KOPT-K1 (cell line): ENCODE measurements at regions not wholly inside any gene's neighbourhood (a gene's known extent, or its start where the extent isn't known, plus 50 kb on each side); places are given as distances from the start of the nearest gene placed in this dataset.

Experiments used
- H3K27ac ChIP-seq: fragments of 200-600 bp; sonication (generic); 2 replicates; pipeline ENCODE4 v1.5.1; 2016; ENCODE audit warnings: antibody characterized with exemption, mild to moderate bottlenecking, low read depth, low read length; ENCODE audit not compliant: poor library complexity, severe bottlenecking
- H3K36me3 ChIP-seq: fragments of 200-600 bp; sonication (generic); 2 replicates; pipeline ENCODE4 v1.5.1; 2017; ENCODE audit warnings: antibody characterized with exemption, mild to moderate bottlenecking, low read length, moderate library complexity; ENCODE audit not compliant: insufficient read depth
- H3K9me3 ChIP-seq: fragments of 200-600 bp; sonication (generic); 2 replicates; pipeline ENCODE4 v1.5.1; 2017; ENCODE audit warnings: antibody characterized with exemption, low read length, mild to moderate bottlenecking; ENCODE audit not compliant: insufficient read depth, poor library complexity, severe bottlenecking

DNA sequence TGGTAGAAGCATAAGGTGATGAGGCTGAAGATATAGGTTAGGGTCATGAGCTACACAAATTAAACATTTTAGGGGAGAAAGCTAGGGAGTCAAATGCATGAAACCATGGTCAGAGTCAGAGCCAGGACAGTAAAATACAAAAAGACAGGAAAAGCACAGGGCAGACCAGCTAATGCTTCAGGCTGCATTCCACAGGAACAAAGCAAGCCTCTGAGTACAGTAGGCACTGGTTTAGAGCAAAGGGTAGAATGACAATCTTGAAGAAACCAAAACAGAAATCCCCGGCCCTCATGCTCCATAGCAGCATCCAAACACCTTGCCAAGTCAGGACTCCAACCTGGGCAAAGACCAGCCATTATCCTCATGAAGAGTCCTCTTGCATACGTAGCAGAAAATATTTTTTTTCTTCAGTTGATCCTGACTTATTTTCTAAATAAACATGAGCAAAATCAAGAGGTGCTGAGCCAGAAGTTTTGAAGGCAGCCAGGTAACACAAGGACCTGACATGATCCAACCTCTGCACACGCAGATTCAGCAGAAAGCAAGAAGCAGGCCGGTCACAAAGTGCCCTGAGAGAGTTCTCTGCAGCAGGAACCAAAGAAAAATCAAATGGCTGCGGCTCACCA is 273.1 kb downstream of the TTLL7 start:
- Histone ChIP-seq H3K9me3 (no peaks in the 10 kb centered on the region), H3K36me3 (no peaks in the 10 kb centered on the region), H3K27ac (no peak overlapping the region)

DNA sequence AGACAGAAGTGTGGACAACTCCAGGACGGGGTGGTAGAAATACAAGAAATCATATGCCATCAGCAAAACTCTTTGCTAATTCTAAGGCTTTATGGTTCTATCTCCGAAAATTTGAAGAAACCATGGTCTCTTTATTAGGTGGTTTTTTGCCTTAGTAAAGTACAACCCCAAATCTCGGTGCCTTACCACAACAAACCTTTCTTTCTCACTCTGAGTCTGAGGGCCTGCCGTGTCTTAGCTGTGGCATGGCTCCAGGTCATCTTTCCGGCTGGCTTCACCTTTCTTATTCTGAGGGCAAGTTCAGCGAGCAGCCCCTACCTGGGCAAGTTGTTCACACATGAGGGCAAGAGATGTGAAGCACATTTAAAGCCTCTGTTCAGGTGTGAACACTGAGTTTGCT is 280.6 kb downstream of the TTLL7 start:
- no peak overlapping the region for H3K27ac ChIP-seq
- H3K36me3 ChIP-seq: no peaks in the 10 kb centered on the region
- no peaks in the 10 kb centered on the region for H3K9me3 ChIP-seq

DNA sequence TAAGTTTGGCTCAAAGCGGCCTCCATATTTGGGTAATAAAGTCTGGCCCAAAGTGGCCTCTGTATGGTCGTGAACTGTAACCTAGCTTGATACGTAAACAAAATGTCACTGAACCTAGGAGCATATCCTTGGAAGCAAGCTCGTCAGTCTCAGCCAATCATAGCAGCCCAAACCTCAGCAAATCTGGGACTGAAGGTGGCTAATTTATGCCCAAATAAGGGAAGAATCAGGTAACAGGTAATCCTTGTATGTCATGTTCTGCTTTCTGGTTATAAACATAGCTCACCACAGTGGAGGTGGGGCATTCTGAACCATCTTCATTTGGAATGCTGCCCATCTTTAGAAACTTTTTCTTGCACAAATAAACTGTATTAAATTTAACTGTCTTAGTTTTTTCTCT is 281.1 kb downstream of the TTLL7 start:
- no peaks in the 10 kb centered on the region for H3K9me3 ChIP-seq
- H3K27ac ChIP-seq: no peak overlapping the region
- no peaks in the 10 kb centered on the region for H3K36me3 ChIP-seq

DNA sequence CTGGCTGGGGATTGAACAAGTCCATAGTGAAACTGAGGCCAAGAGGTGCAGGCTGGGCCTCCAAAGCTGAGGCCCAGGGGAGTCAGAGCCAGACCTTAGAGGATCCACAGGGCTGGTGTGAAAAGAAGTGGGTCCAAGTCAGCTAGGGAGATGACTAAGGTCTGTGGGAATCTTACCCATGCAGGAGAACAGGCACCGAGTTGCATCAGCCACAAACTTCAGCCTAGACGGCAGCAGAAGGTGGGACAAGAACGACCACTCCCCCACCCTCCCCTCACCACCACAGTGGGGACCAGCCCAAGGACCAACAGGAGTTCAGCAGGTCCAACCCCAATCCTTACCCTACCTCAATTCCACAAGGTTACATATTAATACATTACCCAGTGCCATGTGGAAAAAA is 282.3 kb downstream of the TTLL7 start:
- H3K27ac ChIP-seq: no peak overlapping the region
- H3K36me3 ChIP-seq: no peaks in the 10 kb centered on the region
- H3K9me3 ChIP-seq: no peaks in the 10 kb centered on the region

DNA sequence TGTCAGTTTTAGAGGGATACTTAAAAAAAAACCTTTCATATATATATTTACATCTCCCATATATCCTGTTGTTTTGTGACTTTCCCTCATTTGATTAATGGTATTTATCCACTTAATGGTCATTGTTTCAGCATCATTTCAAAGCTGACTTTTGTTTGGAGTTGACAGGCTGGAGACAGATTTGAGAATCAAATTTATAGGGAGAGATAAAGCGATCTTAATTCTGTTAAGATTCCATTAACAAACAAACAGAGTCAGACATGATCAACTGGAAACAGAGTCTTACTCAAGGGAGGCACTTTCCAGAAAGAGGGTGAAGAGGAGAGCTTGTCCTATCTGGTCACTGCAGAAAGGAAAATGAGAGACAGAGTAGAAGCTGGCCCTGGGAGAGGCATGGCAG is 283.4 kb downstream of the TTLL7 start:
- Histone ChIP-seq H3K36me3 (no peaks in the 10 kb centered on the region), H3K27ac (no peak overlapping the region), H3K9me3 (no peaks in the 10 kb centered on the region)

DNA sequence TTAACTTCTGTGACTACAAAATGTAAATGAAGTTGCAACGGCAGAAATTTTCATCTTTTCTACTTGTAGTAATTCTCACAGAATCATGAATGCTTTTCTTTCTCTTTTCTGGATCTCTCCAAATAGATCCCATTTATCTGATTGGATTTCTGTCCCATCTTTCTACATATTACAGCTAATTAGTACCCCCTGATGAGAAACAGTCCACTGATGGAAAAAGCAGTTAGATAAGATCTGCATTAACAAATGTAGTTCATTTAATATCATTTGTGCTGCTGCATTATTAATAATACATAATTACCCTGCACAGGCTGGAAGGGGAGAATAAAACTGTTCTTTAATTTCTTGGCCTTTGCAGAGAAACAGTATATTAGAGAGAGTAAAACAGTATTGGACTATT is 289.3 kb downstream of the TTLL7 start:
- no peaks in the 10 kb centered on the region for H3K36me3 ChIP-seq
- H3K9me3 ChIP-seq: peaks cover 3% of the 10 kb centered on the region
- no peak overlapping the region for H3K27ac ChIP-seq

DNA sequence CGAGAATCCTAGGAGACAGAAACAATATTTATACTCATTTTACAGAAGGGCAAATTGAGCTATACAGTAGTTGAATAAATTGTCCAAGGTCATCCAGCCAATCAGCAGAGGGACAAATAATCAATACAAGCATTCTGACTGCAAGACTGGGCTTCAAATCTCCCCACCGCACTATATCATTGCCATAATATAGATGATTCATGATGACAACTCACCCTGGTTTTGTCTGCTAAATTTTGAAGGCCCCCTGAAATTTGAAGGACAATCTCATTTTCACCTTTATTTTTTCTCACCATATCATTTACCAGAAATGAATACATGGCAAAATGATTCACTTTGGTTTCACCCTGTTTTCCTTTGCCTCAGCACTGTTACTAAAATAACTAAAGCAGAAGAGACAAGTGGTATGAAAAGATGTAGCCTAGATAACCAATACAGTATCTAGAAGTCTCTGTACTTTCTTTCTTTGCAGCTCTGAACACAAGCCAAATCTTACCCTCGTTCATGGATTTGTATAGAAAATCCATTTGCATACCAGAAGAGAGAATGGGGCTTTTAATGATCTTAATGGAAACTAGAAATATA is 292.5 kb downstream of the TTLL7 start:
- Histone ChIP-seq H3K9me3 (peaks cover 3% of the 10 kb centered on the region), H3K27ac (no peak overlapping the region), H3K36me3 (no peaks in the 10 kb centered on the region)

DNA sequence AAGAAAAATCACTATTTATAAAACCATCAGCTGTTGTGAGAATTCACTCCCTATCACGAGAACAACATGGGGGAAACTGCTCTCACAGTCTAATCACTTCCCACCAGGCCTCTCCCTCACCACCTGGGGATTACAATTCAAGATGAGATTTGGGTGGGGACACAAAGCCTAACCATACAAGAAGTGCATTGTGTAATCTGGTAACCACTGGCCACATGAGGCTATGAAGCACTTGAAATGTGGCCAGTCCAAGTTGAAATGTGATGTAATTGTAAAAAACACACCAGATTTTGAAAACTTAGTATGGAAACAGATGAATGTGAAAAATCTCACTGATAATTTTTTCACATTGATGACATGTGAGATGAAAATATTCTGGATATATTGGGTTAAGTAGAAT is 293.8 kb downstream of the TTLL7 start:
- no peaks in the 10 kb centered on the region for H3K36me3 ChIP-seq
- H3K27ac ChIP-seq: no peak overlapping the region
- H3K9me3 ChIP-seq: peaks cover 3% of the 10 kb centered on the region

DNA sequence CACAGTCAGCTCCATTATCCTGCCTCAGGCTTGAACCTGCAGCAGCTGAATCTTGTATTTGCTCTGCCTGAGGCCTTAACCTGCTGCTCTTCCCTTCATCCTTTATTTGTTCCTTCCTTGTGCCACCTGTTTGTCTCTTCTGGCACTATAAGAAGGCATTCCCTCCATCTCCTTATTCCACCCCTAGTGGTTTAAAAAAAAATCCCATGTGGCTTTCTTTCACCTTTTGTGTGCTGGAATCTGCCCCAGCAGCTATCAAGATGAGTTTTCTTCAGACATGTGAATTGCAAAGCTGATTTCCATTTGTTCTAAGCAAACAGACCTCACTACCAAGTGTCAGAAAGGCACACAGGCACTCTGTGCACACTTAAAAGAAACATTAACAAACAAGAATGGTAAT is 294.6 kb downstream of the TTLL7 start:
- H3K27ac ChIP-seq: no peak overlapping the region
- peaks cover 4% of the 10 kb centered on the region for H3K9me3 ChIP-seq
- H3K36me3 ChIP-seq: no peaks in the 10 kb centered on the region

DNA sequence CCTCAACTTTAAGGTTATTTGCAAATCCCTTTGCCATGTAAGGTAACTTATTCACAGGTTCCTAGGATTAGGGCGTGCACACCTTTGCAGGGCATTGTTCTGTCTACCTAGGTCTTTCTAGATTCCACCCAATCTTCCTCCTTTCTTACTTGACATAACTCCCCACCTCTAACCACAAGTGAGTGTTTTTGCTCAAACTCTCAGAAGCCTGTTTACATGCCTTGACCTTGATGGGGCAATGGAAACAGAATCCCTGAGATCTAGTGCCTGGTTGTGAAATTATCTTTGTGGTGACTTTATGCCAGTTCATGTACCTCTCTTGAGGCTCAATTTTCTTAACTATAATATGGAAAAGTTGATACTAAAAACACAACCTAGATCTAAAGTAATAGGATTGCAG is 296.6 kb downstream of the TTLL7 start:
- Histone ChIP-seq H3K27ac (peak overlapping the region; percentile 80), H3K9me3 (peaks cover 9% of the 10 kb centered on the region), H3K36me3 (no peaks in the 10 kb centered on the region)

DNA sequence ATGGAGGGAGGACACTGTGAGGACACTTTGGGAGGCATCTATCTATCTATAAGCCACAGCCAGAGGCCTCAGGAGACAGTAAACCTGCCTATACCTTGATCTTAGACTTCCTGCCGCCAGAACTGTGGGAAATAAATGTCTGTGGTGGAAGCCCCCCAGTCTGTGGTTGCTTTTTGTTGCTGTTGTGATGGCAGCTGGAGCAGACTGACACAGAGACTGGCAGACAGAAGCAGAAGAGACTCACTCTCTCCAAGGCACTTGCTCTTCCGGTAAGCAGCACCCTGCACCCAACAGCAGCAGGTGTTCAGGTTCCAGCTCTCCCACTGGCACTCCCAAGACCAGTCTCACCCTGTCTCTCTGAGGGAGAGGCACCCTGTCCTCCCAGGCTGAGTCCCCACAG is 297.6 kb downstream of the TTLL7 start:
- Histone ChIP-seq H3K27ac (peak overlapping the region; percentile 80), H3K9me3 (peaks cover 9% of the 10 kb centered on the region), H3K36me3 (no peaks in the 10 kb centered on the region)

DNA sequence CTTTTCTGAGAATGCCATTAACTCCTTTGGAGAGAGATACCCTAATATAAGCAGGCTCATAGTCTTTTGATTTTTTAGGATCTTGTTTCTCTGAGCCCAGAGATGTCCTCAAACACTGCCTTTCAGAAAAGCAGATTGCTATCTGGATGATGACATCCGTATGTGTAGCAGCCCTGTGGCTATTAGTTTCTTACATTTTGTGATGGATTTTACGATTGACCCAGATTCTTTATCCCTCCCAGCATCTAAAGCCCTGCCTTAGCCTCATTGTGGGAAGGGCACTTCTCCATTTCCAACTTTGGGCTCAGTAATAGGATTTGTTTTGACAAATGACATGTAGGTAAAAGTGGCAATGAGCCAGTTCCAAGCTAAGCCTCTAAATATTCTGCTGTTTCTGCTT is 300.3 kb downstream of the TTLL7 start:
- H3K27ac ChIP-seq: no peak overlapping the region

DNA sequence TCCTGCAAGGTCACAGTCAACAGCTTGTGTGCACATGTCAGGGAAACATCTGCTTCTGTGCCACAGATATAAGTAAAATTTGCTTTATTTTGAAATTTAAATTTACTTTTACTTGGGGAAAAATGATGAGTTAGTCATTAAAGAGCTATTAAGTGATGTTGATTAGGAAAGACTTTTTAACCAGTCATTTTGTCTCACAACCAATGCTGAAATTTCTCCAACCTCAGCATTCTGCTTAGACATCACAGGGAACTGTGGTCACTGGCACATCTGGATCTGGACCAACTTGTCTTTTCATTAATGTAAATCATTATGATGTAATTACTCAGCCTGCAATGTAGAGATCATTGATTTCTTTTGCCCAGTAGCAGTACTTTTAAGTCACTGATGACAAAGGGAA is 301.0 kb downstream of the TTLL7 start:
- no peak overlapping the region for H3K27ac ChIP-seq
- no peaks in the 10 kb centered on the region for H3K36me3 ChIP-seq
- peaks cover 6% of the 10 kb centered on the region for H3K9me3 ChIP-seq

More for the DNA sequence above, 300.3 kb downstream of the TTLL7 start:
- no peaks in the 10 kb centered on the region for H3K36me3 ChIP-seq
- peaks cover 6% of the 10 kb centered on the region for H3K9me3 ChIP-seq

DNA sequence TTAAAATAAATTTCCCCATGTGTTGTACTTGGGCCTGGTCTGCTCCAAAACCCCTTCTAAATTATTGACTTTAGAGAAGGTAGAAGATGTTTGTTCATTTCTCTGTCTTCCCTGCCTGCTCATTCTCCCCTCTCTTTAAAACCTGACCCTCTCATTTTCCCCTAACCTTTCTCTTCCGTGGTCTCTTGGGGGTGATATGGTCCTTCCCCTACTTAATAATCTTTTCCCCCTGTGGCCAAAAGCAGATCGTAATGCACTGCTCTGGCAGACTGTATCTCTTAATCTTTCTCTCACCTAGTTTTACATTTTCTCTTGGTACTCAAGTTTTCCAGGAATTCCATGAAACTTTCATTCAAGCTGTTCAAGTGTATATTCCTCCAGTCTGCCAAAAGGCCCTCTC is 301.7 kb downstream of the TTLL7 start:
- H3K27ac ChIP-seq: no peak overlapping the region
- H3K9me3 ChIP-seq: peaks cover 6% of the 10 kb centered on the region
- H3K36me3 ChIP-seq: no peaks in the 10 kb centered on the region

DNA sequence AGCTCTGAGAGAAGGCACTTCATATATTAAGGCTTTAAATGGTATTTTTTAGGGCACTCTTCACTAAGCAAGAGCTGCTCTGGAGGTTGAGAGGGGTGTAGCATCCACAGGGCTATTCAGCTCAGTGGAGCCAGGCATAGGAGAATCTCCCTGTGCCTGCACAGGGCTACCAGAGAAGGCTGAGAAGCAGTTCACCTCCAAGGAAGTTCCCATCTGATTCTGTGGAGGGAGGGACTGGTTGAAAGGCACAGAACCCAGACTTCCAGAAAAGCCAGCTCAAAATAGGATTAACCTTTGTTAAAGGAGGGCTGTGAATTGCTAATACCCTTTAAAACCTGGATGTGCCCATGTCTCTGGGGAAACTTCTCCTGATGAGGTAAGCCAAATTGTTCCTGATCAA is 304.5 kb downstream of the TTLL7 start:
- Histone ChIP-seq H3K36me3 (no peaks in the 10 kb centered on the region), H3K27ac (no peak overlapping the region), H3K9me3 (peaks cover 6% of the 10 kb centered on the region)

DNA sequence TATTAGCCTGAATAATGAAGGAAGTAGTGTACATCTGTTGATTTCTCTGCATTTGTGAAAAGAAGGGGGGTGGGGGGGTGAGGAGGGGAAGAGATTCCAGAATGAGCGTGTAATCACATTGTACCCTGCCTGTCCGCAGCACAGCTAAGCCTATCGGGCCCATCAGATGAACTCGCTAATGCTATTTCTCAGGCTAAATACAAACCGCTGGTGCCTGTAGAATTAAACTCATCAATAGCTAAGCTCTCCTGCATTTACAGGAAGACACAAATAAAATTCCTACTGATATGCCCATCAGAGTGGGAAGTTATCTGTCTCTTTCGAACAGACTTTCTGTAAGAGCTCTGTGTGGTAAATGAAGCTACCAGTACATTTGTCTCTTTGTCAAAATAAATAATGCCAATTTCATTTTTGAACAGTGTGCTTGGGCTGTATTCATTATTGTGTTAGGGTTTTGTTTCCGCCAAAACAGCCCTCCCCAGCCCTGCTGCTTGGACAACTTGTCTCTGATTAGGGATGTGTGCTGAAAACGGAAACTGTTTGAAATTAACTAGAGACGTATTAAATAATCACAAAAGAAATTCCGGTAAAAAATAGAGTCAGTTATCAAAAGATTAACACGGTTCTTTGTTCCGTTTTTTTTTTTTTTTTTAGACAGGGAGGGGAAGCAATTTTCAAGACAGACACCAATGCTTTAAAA is 305.4 kb downstream of the TTLL7 start:
- Histone ChIP-seq H3K36me3 (no peaks in the 10 kb centered on the region), H3K27ac (no peak overlapping the region)

More for the DNA sequence above, 305.4 kb downstream of the TTLL7 start:
- no peaks in the 10 kb centered on the region for H3K9me3 ChIP-seq
